GM23248 (cell line): ENCODE measurements at regions not wholly inside any gene's neighbourhood (a gene's known extent, or its start where the extent isn't known, plus 50 kb on each side); places are given as distances from the start of the nearest gene placed in this dataset.

Experiments used
- DNase-seq: peaks from one replicate; pipeline ENCODE4 v3.0.0-alpha.2; 2015
- H2AFZ ChIP-seq: fragments of 200-600 bp; sonication (generic); 2 replicates; pipeline ENCODE4 v1.6.1; 2016; ENCODE audit warnings: antibody characterized with exemption
- H3F3A ChIP-seq: fragments of 200-600 bp; sonication (generic); 2 replicates; pipeline ENCODE4 v1.6.1; 2016; ENCODE audit warnings: mild to moderate bottlenecking, antibody characterized with exemption, mixed run types; ENCODE audit not compliant: insufficient read depth
- H3K27ac ChIP-seq: fragments of 200-600 bp; sonication (generic); 2 replicates; pipeline ENCODE4 v1.5.1; 2016; ENCODE audit warnings: mild to moderate bottlenecking
- H3K27me3 ChIP-seq: fragments of 200-600 bp; sonication (generic); replicated peaks from 2 replicates; pipeline ENCODE4 v1.6.1; 2016; ENCODE audit warnings: mild to moderate bottlenecking; ENCODE audit not compliant: insufficient read depth
- H3K36me3 ChIP-seq: fragments of 200-600 bp; sonication (generic); 2 replicates; pipeline ENCODE4 v1.6.1; 2016; ENCODE audit warnings: low read depth, mild to moderate bottlenecking
- H3K4me1 ChIP-seq: fragments of 200-600 bp; sonication (generic); 2 replicates; pipeline ENCODE4 v1.6.1; 2016; ENCODE audit warnings: mild to moderate bottlenecking; ENCODE audit not compliant: insufficient read depth
- H3K4me2 ChIP-seq: fragments of 200-600 bp; sonication (generic); one replicate; pipeline ENCODE4 v1.6.1; 2016; ENCODE audit warnings: mild to moderate bottlenecking; ENCODE audit not compliant: unreplicated experiment
- H3K4me3 ChIP-seq: fragments of 200-600 bp; sonication (generic); 2 replicates; pipeline ENCODE4 v1.5.1; 2016; ENCODE audit warnings: mild to moderate bottlenecking
- H3K79me2 ChIP-seq: fragments of 200-600 bp; sonication (generic); 2 replicates; pipeline ENCODE4 v1.6.1; 2016; ENCODE audit warnings: mild to moderate bottlenecking; ENCODE audit not compliant: insufficient read depth
- H3K9ac ChIP-seq: fragments of 200-600 bp; sonication (generic); 2 replicates; pipeline ENCODE4 v1.6.1; 2016; ENCODE audit warnings: mild to moderate bottlenecking
- H3K9me2 ChIP-seq: fragments of 200-600 bp; sonication (generic); 2 replicates; pipeline ENCODE4 v1.6.1; 2016; ENCODE audit warnings: mixed run types, mild to moderate bottlenecking, moderate library complexity; ENCODE audit not compliant: insufficient read depth
- H3K9me3 ChIP-seq: fragments of 200-600 bp; sonication (generic); one replicate; pipeline ENCODE4 v1.6.1; 2017; ENCODE audit warnings: low read depth
- H4K20me1 ChIP-seq: fragments of 200-600 bp; sonication (generic); 2 replicates; pipeline ENCODE4 v1.6.0; 2016; ENCODE audit not compliant: insufficient read depth
- EZH2 ChIP-seq: fragments of 200-600 bp; sonication (generic); IDR thresholded peaks from 2 replicates; pipeline ENCODE4 v1.6.1; 2018; ENCODE audit warnings: antibody characterized with exemption, mild to moderate bottlenecking; ENCODE audit not compliant: insufficient read depth, poor library complexity, severe bottlenecking
- EZH2phosphoT487 ChIP-seq: fragments of 200-600 bp; sonication (generic); IDR thresholded peaks from 2 replicates; pipeline ENCODE4 v1.6.1; 2018; ENCODE audit warnings: antibody characterized with exemption, moderate library complexity, mild to moderate bottlenecking, low read depth; ENCODE audit not compliant: insufficient read depth
- WGBS, 2 experiments: methylation state at CpG; one replicate each; pipeline ENCODE4 v1.1.6; 2015 to 2017; ENCODE audit warnings: low lambda C conversion rate in 2 of 2, low coverage in 1 of 2; ENCODE audit errors: missing lambda C conversion rate in 2 of 2; 5-methylcytosine and 5-hydroxymethylcytosine counted together
- in situ Hi-C: fragments of 300-500 bp; cut with MboI; formaldehyde crosslinking; loops from 2 replicates; pipeline ENCODE4 v1.15.0; 2020

DNA sequence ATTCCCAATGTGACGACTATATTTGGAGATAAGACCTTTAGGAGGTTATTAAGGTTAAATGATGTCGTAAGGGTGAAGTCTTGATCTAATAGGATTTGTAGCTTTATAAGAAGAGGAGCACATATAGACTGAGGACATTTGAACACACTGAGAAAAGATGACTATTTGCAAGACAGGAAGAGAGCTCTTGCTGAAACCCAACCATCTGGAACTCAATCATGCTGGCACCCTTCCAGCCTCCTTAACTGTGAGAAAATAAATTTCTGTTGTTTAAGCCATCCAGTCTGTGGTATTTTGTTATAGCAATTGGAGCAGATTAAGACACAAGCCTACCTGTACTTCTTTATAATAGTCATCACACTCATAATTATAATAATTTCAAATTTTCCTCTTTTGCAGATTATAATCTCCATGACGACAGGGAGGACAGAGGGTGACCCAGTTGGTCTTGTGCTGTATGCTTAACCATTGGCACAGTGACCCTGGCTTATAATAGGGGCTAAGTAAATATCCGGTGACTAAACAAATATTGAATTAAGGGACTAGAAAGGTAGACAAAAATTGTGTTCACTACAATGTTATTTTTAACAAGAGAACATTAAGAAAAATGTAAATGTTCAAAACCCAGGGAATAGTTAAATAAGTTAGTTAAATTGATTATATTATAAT is 206.4 kb upstream of the HDDC2 start:
- Histone ChIP-seq H3K4me2 (no peak overlapping the region), H3K4me3 (no peak overlapping the region), H3F3A (no peaks in the 10 kb centered on the region), H3K27ac (no peak overlapping the region), H3K27me3 (no peaks in the 10 kb centered on the region), H3K9ac (no peak overlapping the region), H2AFZ (no peak overlapping the region), H4K20me1 (no peaks in the 10 kb centered on the region), H3K9me2 (no peaks in the 10 kb centered on the region), H3K79me2 (no peaks in the 10 kb centered on the region), H3K36me3 (no peaks in the 10 kb centered on the region), H3K4me1 (no peaks in the 10 kb centered on the region), H3K9me3 (no peaks in the 10 kb centered on the region)
- in situ Hi-C loops = no loop called here
- TF ChIP-seq EZH2 (no peak), EZH2phosphoT487 (no peak)
- 9% methylated on average over 4 of the region's 4 CpGs for WGBS, 2 experiments
- peak; percentile 14 for DNase-seq

DNA sequence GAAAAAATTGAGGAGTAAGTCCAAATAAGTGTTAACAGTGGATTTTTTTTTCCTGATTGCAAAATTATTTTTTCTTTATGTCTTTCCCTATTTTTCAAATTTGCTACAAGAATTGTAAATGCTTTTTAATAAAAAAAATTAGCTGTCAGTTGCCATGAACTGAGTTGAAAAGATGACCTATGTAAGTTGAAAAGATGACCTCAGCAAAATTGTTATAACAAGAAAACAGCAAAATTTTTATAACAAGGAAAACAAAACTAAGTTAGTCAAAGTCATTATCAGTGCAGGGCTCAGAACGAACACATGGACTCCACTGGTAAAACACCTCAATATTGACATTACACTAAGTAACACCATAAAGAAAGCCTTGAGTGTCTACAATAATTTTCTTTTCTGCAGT is 207.0 kb upstream of the HDDC2 start:
- Histone ChIP-seq H3K79me2 (no peaks in the 10 kb centered on the region), H3K4me3 (no peak overlapping the region), H3K4me1 (no peaks in the 10 kb centered on the region), H3K9me2 (no peaks in the 10 kb centered on the region), H3K9ac (no peak overlapping the region), H3K4me2 (no peak overlapping the region), H3K36me3 (no peaks in the 10 kb centered on the region), H2AFZ (no peak overlapping the region), H3K27ac (no peak overlapping the region), H3K27me3 (no peaks in the 10 kb centered on the region), H4K20me1 (no peaks in the 10 kb centered on the region), H3K9me3 (no peaks in the 10 kb centered on the region), H3F3A (no peaks in the 10 kb centered on the region)
- WGBS, 2 experiments = 2 to 8% methylated on average over 1 of the region's 1 CpG
- no peak for DNase-seq
- in situ Hi-C loops = no loop called here
- no peak for TF ChIP-seq EZH2phosphoT487
- TF ChIP-seq EZH2 = no peak

DNA sequence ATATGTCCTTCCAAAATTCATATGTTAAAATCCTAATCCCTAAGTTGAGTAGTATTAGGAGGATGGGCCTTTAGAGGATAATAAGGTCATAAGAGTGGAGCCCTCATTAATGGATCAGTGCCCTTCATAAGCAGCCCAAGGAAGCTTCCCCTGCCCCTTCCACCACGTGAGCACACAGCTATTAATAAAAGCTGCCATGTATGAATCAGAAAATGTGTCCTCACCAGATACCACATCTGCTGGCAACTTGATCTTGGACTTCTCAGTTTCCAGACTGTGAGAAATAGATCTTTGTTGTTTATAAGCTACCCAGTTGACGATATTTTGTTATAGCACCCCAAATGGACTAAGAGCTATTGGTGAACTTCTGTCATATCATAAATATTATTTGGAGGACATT is 207.7 kb upstream of the HDDC2 start:
- H3K9me2 ChIP-seq = no peaks in the 10 kb centered on the region
- no peak overlapping the region for H3K4me2 ChIP-seq
- H3K27ac ChIP-seq = no peak overlapping the region
- H3K27me3 ChIP-seq = no peaks in the 10 kb centered on the region
- 2% methylated on average over 2 of the region's 2 CpGs for WGBS, 2 experiments
- H3K9ac ChIP-seq = no peak overlapping the region
- H3K9me3 ChIP-seq = no peaks in the 10 kb centered on the region
- H3K36me3 ChIP-seq = no peaks in the 10 kb centered on the region
- no peak overlapping the region for H2AFZ ChIP-seq
- no peaks in the 10 kb centered on the region for H4K20me1 ChIP-seq
- TF ChIP-seq EZH2 (no peak), EZH2phosphoT487 (no peak)
- no peak for DNase-seq
- H3K4me3 ChIP-seq = no peak overlapping the region
- H3F3A ChIP-seq = no peaks in the 10 kb centered on the region
- in situ Hi-C loops = no loop called here
- no peaks in the 10 kb centered on the region for H3K79me2 ChIP-seq
- H3K4me1 ChIP-seq = no peaks in the 10 kb centered on the region

DNA sequence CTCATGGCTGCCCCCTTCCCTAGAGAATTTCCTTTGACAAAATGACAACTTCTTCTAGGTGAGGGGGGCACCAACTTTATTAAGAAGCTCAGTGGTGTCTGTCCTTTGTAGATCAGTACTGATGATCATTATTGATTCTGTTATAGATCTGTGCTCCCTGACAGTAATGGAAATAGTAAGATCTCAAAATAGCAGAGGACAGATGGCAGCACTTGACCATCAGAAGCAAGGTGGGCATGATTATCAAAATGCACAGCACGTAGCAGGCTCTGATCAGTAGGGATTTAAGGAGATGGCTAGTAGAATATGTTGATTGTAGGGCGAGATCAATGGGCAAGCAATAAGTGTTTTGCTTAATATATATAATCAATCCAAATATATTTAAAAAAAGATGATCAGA is 208.6 kb upstream of the HDDC2 start:
- Histone ChIP-seq H3K27me3 (no peaks in the 10 kb centered on the region), H3K27ac (no peak overlapping the region), H3K9ac (no peak overlapping the region), H3K79me2 (no peaks in the 10 kb centered on the region), H3K4me3 (no peak overlapping the region), H3K4me1 (no peaks in the 10 kb centered on the region), H3K4me2 (no peak overlapping the region), H2AFZ (no peak overlapping the region), H3K9me3 (no peaks in the 10 kb centered on the region), H3K36me3 (no peaks in the 10 kb centered on the region), H4K20me1 (no peaks in the 10 kb centered on the region), H3F3A (no peaks in the 10 kb centered on the region), H3K9me2 (no peaks in the 10 kb centered on the region)
- no peak for DNase-seq
- 13 to 39% methylated on average over 2 of the region's 2 CpGs for WGBS, 2 experiments
- TF ChIP-seq EZH2 (no peak), EZH2phosphoT487 (no peak)
- in situ Hi-C loops = no loop called here
